DND-41 (cell line): ENCODE measurements at regions not wholly inside any gene's neighbourhood (a gene's known extent, or its start where the extent isn't known, plus 50 kb on each side); places are given as distances from the start of the nearest gene placed in this dataset.
"Not testable (repeated sequence)": the region's sequence is repeated elsewhere in the genome, so short reads cannot be mapped to it uniquely, and the experiment has no call there.

Experiments used
- ATAC-seq: fragments of 200-7000 bp; cut with Tn5 transposase; 3 replicates; pipeline ENCODE4 v1.9.1; 2021; ENCODE audit warnings: low read depth; ENCODE audit not compliant: insufficient read depth
- DNase-seq: peaks from one replicate; pipeline ENCODE4 v3.0.0-alpha.2; 2020
- H2AFZ ChIP-seq: 2 replicates; pipeline ENCODE4 v1.6.0; 2012; ENCODE audit warnings: low read depth, low read length
- H3K27ac ChIP-seq: 2 replicates; pipeline ENCODE4 v1.5.1; 2012; ENCODE audit warnings: low read length, inconsistent platforms
- H3K27me3 ChIP-seq: fragments of 200-600 bp; sonication (generic); 2 replicates; pipeline ENCODE4 v1.6.0; 2012; ENCODE audit warnings: low read length, mild to moderate bottlenecking, inconsistent platforms; ENCODE audit not compliant: insufficient read depth, poor library complexity
- H3K36me3 ChIP-seq: 2 replicates; pipeline ENCODE4 v1.5.1; 2012; ENCODE audit warnings: low read length, inconsistent platforms; ENCODE audit not compliant: insufficient read depth
- H3K4me1 ChIP-seq: 2 replicates; pipeline ENCODE4 v1.5.1; 2012; ENCODE audit warnings: mild to moderate bottlenecking, low read length; ENCODE audit not compliant: insufficient read depth
- H3K4me2 ChIP-seq: 2 replicates; pipeline ENCODE4 v1.6.0; 2012; ENCODE audit warnings: mild to moderate bottlenecking, moderate library complexity, low read length, inconsistent platforms; ENCODE audit not compliant: insufficient read depth
- H3K4me3 ChIP-seq, 2 experiments: fragments of 200-600 bp in 1 of 2; shearing (Covaris generic) in 1 of 2; 2 replicates each; pipeline ENCODE4 v1.5.1; 2012 to 2016; ENCODE audit warnings: inconsistent platforms in 2 of 2, low read length in 2 of 2, mild to moderate bottlenecking in 2 of 2, low read depth in 1 of 2, moderate library complexity in 1 of 2
- H3K79me2 ChIP-seq: 2 replicates; pipeline ENCODE4 v1.6.0; 2012; ENCODE audit warnings: low read length, inconsistent platforms; ENCODE audit not compliant: insufficient read depth
- H3K9ac ChIP-seq: 2 replicates; pipeline ENCODE4 v1.6.0; 2012; ENCODE audit warnings: low read depth, mild to moderate bottlenecking, inconsistent platforms, low read length, moderate library complexity
- H3K9me3 ChIP-seq: 2 replicates; pipeline ENCODE4 v1.5.1; 2012; ENCODE audit warnings: low read length, moderate library complexity, mild to moderate bottlenecking, inconsistent platforms; ENCODE audit not compliant: insufficient read depth, severe bottlenecking
- H4K20me1 ChIP-seq: 2 replicates; pipeline ENCODE4 v1.6.0; 2012; ENCODE audit warnings: low read length; ENCODE audit not compliant: insufficient read depth
- CTCF ChIP-seq: IDR thresholded peaks from 2 replicates; pipeline ENCODE4 v1.5.1; 2012; ENCODE audit warnings: borderline replicate concordance, low read length, moderate library complexity, mild to moderate bottlenecking; ENCODE audit not compliant: poor library complexity, severe bottlenecking; ENCODE audit errors: extremely low read depth
- EZH2 ChIP-seq: IDR thresholded peaks from 3 replicates; pipeline ENCODE4 v1.6.1; 2012; ENCODE audit warnings: borderline replicate concordance, low read depth, mild to moderate bottlenecking, moderate library complexity, low read length, inconsistent platforms; ENCODE audit not compliant: severe bottlenecking

DNA sequence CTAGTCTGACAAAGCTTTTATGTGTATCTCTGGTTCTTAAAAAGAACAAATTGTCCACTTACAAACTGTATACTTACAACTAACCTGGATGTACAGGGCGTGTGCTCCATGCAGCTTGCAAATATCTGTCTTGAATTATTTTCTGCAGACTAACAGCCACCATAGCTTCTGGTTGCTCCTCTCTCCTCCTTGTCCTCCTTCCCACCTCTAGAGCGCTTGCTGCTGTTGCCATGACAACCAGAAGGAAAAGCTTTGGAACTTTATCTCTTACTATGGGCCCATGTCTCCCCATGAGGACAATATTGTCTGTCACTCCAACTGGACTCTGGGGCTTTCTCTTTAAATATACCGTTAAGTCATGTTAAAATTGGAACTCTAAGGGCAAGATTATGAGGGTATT, 71.5 kb upstream of the DHX40 start:
- TF ChIP-seq EZH2 = no peak
- Histone ChIP-seq H3K36me3 (no peaks in the 10 kb centered on the region), H3K79me2 (no peaks in the 10 kb centered on the region), H4K20me1 (no peaks in the 10 kb centered on the region), H3K4me3 (no peak overlapping the region), H3K4me1 (no peaks in the 10 kb centered on the region), H3K9me3 (no peaks in the 10 kb centered on the region), H2AFZ (no peak overlapping the region), H3K4me2 (no peak overlapping the region), H3K27ac (no peak overlapping the region), H3K9ac (no peak overlapping the region), H3K27me3 (peaks cover 13% of the 10 kb centered on the region)
- DNase-seq (no peak), ATAC-seq (no peak)

DNA sequence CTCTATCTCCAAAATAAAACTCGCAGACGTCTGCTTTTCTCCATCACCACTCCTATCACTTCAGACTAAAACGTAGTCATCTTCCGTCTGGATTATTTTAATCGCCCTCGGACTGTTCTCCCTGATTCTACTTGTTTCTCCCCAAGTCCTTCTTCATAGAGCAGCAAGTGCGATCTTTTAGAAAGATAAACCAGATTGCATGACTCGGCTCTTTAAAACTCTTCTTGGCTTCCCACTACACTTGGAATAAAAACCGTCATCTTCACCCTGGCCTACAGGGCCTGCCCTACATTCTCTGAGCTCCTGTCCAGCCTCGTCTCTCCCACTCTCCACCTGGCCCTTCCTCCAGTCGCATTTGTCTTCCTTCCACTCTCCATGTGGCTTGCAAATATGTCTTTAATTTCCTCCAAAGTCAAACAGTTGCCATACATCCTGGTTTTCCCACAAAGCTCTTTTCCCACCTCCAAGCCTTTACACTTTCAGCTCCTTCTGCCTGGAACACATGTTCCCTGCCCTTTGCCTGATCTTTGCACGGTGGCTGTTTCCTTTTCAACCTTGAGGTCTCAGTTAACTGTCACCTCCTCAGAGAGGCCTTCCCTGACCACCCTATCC, 70.5 kb upstream of the DHX40 start:
- TF ChIP-seq EZH2 (no peak), CTCF (no peak)
- no peaks in the 10 kb centered on the region for H3K9me3 ChIP-seq
- peaks cover 13% of the 10 kb centered on the region for H3K27me3 ChIP-seq
- no peak overlapping the region for H3K9ac ChIP-seq
- no peaks in the 10 kb centered on the region for H3K36me3 ChIP-seq
- no peak overlapping the region for H3K27ac ChIP-seq
- H4K20me1 ChIP-seq = no peaks in the 10 kb centered on the region
- DNase-seq = no peak
- H3K4me1 ChIP-seq = no peaks in the 10 kb centered on the region
- H3K4me2 ChIP-seq = no peak overlapping the region
- no peak overlapping the region for H3K4me3 ChIP-seq
- ATAC-seq = no peak
- no peak overlapping the region for H2AFZ ChIP-seq
- no peaks in the 10 kb centered on the region for H3K79me2 ChIP-seq

DNA sequence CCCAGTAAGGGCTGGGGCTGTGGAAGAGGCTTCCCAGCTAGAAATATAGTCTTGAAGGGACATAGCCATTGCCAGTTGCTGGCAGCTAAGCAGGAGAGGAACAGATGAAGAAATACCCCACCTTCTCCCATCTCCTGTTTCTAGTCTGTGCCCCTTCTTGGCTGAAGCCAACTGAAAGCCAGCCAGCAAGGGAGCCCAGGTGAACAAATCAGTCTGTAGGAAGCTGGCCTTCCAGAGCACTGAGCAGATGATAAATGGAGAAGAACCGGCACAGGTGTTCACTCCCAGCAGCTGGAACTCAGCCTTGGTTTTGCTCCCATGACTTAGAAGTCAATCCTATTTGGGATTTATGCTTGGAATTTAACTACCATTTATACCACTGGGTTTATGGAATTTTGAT, 69.2 kb upstream of the DHX40 start:
- no peaks in the 10 kb centered on the region for H4K20me1 ChIP-seq
- H3K9ac ChIP-seq = no peak overlapping the region
- TF ChIP-seq EZH2 (no peak), CTCF (no peak)
- no peaks in the 10 kb centered on the region for H3K4me1 ChIP-seq
- no peak overlapping the region for H3K27ac ChIP-seq
- H3K4me2 ChIP-seq = no peak overlapping the region
- DNase-seq (no peak), ATAC-seq (no peak)
- H2AFZ ChIP-seq = no peak overlapping the region
- no peaks in the 10 kb centered on the region for H3K36me3 ChIP-seq
- H3K9me3 ChIP-seq = no peaks in the 10 kb centered on the region
- peaks cover 13% of the 10 kb centered on the region for H3K27me3 ChIP-seq
- no peak overlapping the region for H3K4me3 ChIP-seq
- no peaks in the 10 kb centered on the region for H3K79me2 ChIP-seq

DNA sequence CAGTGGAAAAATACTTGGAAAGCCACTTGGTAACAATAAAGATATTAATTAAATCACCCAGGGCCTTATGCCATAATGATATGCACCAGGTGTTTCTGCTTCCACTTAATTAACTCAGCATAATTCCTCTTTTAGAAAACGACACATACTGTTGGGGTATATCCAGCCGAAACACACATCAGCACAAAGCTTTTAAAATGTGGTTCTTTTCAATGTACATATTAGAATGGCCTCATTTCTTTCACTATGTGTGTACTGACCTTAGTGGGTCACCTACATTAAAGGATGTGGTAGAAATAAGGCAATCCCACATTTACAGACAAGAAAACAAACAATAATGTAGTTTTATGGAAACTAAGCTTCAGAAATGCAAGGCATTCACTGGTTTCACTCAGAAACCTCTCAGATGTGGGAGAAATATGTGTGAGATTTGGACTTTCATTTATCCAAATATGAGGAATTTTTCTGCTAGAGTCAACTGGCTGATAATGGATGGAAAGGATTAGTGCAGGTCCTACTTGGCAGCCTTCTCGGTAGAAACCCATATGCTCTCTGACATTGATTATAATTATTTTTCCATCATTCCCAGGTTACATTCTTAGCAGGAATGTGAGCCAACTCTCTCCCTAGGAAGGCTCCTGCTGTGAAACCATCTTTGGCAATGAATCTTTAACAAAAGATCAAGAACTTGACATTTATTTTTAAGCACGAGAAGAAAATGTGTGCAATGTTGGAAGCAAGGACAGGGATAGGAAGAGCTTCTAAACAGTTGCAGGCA, 66.7 kb upstream of the DHX40 start:
- peaks cover 13% of the 10 kb centered on the region for H3K27me3 ChIP-seq
- no peak overlapping the region for H3K4me3 ChIP-seq
- no peak overlapping the region for H3K27ac ChIP-seq
- H3K9ac ChIP-seq = no peak overlapping the region
- ATAC-seq (no peak), DNase-seq (no peak)
- H3K9me3 ChIP-seq = no peaks in the 10 kb centered on the region
- H3K4me2 ChIP-seq = no peak overlapping the region
- TF ChIP-seq EZH2 (no peak), CTCF (no peak)
- no peaks in the 10 kb centered on the region for H3K79me2 ChIP-seq
- no peak overlapping the region for H2AFZ ChIP-seq
- H4K20me1 ChIP-seq = no peaks in the 10 kb centered on the region
- H3K4me1 ChIP-seq = no peaks in the 10 kb centered on the region
- no peaks in the 10 kb centered on the region for H3K36me3 ChIP-seq

GRCh38 chr17:59500086-59500655, 65.2 kb upstream of the DHX40 start:
- not testable (repeated sequence) for H3K79me2 ChIP-seq, H2AFZ ChIP-seq, H3K9ac ChIP-seq, H3K27ac ChIP-seq, H3K9me3 ChIP-seq, H4K20me1 ChIP-seq, H3K4me2 ChIP-seq, H3K36me3 ChIP-seq, DNase-seq, ATAC-seq, H3K4me3 ChIP-seq, H3K4me1 ChIP-seq, H3K27me3 ChIP-seq
